NB4 (cell line): ENCODE measurements at regions not wholly inside any gene's neighbourhood (a gene's known extent, or its start where the extent isn't known, plus 50 kb on each side); places are given as distances from the start of the nearest gene placed in this dataset.

Experiments
- DNase-seq: peaks from one replicate; pipeline ENCODE4 v3.0.0; 2010; ENCODE audit warnings: low read depth
- H3K4me3 ChIP-seq: one replicate; pipeline ENCODE4 v1.5.1; 2011; ENCODE audit warnings: mild to moderate bottlenecking, low read depth, low read length, moderate library complexity
- MYC ChIP-seq: IDR thresholded peaks from 2 replicates; pipeline ENCODE4 v1.6.1; 2011; ENCODE audit warnings: low read depth, low read length
- POLR2A ChIP-seq: IDR thresholded peaks from 2 replicates; pipeline ENCODE4 v1.6.1; 2011; ENCODE audit warnings: mild to moderate bottlenecking; ENCODE audit not compliant: insufficient read length; ENCODE audit errors: extremely low read depth
- TF ChIP-seq, protein P1 (sequence below): IDR thresholded peaks from 2 replicates; pipeline ENCODE4 v1.6.1; 2011; ENCODE audit warnings: low read depth, low read length
- TF ChIP-seq, protein P2 (sequence below): IDR thresholded peaks from one replicate; pipeline ENCODE4 v1.5.1; 2012; ENCODE audit warnings: low read depth, low read length

- no peak for DNase-seq
- no peak for TF ChIP-seq MYC
- TF ChIP-seq, protein P1, sequence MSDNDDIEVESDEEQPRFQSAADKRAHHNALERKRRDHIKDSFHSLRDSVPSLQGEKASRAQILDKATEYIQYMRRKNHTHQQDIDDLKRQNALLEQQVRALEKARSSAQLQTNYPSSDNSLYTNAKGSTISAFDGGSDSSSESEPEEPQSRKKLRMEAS = no peak
- TF ChIP-seq POLR2A = no peak
- TF ChIP-seq, protein P2, sequence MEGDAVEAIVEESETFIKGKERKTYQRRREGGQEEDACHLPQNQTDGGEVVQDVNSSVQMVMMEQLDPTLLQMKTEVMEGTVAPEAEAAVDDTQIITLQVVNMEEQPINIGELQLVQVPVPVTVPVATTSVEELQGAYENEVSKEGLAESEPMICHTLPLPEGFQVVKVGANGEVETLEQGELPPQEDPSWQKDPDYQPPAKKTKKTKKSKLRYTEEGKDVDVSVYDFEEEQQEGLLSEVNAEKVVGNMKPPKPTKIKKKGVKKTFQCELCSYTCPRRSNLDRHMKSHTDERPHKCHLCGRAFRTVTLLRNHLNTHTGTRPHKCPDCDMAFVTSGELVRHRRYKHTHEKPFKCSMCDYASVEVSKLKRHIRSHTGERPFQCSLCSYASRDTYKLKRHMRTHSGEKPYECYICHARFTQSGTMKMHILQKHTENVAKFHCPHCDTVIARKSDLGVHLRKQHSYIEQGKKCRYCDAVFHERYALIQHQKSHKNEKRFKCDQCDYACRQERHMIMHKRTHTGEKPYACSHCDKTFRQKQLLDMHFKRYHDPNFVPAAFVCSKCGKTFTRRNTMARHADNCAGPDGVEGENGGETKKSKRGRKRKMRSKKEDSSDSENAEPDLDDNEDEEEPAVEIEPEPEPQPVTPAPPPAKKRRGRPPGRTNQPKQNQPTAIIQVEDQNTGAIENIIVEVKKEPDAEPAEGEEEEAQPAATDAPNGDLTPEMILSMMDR = no peak
- no peak overlapping the region for H3K4me3 ChIP-seq
Measured at GRCh38 chrX:79268788-79269187, 98.3 kb downstream of the ITM2A start.

GRCh38 chrX:79266702-79267101, 100.4 kb downstream of the ITM2A start:
- no peak for DNase-seq
- H3K4me3 ChIP-seq = no peak overlapping the region
- TF ChIP-seq, protein P2 = no peak
- TF ChIP-seq, protein P1 = no peak
- TF ChIP-seq POLR2A = no peak
- no peak for TF ChIP-seq MYC

DNA sequence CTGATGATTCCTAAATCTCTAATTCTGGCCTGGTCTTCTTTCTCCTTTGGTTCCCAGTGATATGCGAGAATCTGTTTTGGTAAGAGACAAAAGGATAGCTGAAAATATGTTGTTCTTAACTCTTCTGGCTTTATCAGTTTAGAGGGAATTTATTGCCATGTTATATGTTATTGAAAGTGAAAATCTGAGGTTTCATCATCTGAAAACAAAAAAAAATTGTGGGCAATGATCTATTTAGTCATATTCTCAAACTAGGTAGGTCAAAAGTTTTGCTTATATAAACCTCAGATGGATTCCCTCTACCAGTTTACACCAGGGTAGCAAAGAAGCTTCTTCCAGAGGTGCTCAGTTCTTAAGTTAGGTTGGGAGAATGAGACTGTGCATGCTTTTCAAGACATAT, 103.6 kb downstream of the ITM2A start:
- no peak for DNase-seq
- no peak overlapping the region for H3K4me3 ChIP-seq
- TF ChIP-seq MYC (no peak), POLR2A (no peak)

DNA sequence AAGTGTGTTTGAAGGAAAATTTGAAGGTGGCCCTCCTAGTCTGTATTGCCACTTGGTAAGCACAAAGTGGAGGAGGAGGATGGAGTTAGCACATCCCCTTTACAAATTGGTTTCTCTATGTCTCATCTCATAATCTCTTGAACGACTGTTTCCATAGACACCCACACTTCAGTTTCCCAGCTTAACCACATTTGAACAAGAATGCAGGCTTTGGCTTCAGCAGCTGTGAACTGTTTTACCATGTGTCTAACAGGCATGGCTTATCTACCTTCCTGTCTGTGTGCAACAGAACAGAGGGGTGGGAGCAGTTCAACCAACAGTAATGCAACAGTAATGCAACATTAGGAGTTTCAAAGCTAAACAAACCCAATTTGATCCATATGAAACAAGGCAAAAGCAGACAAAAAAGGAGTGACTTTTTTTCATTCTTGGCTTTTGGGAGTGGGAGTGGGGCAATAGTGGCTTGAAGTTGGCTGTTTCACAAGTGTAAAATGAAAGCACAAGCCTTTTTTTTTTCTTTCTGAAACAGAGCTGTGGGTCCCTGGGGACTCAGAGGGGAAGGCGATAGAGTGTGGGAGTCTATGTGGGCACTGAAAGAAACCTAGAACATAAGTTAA, 108.0 kb downstream of the ITM2A start:
- peak; percentile 78 for DNase-seq
- no peak overlapping the region for H3K4me3 ChIP-seq
- TF ChIP-seq, protein P1 = peak; percentile 74
- TF ChIP-seq POLR2A = no peak

DNA sequence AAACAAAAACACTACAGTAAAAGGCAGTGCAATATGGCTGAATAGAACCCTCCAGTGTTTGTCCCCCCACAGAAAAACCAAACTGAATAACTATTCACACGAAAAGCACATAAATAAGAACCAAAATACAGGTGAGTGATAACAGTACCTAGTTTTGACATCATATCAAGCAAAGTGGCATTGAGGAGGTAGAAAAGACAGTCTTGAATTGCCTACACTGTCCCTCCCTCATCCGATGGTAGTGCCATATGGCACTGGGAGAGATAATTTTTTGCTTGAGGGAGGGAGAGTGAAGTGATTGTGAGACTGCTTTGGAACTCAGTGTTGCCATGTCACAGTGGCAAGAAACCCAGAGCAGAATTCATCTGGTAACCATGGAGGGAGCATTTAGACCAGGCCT, 99.2 kb downstream of the GPR174 start:
- no peak for DNase-seq
- TF ChIP-seq, protein P2 = no peak
- TF ChIP-seq POLR2A = no peak
- TF ChIP-seq, protein P1 = no peak
- no peak for TF ChIP-seq MYC

DNA sequence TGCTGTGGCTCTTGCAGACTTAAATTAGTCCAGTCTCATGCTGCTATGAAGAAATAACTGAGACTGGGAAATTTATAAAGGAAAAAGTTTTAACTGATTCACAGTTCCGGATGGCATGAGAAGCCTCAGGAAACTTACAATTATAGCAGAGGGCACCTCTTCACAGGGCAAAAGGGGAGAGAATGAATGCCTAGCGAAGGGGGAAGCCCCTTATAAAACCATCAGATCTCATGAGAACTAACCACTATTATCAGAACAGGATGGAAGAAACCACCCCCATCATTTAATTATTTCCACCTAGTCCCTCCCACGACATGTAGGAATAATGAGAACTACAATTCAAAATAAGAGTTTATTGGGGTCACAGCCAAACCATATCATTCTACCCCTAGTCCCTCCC, 91.4 kb downstream of the GPR174 start:
- TF ChIP-seq, protein P1 = no peak
- TF ChIP-seq, protein P2 = no peak
- no peak for TF ChIP-seq POLR2A
- no peak for TF ChIP-seq MYC
- no peak for DNase-seq
- no peak overlapping the region for H3K4me3 ChIP-seq

More for the DNA sequence above, 99.2 kb downstream of the GPR174 start:
- H3K4me3 ChIP-seq = no peak overlapping the region

- TF ChIP-seq POLR2A = no peak
- TF ChIP-seq, protein P2 = no peak
- TF ChIP-seq, protein P1 = no peak
- no peak for TF ChIP-seq MYC
- no peak for DNase-seq
- no peak overlapping the region for H3K4me3 ChIP-seq
Measured at GRCh38 chrX:79231662-79232061, 87.2 kb downstream of the GPR174 start.
